H1 (cell line): ENCODE measurements at regions not wholly inside any gene's neighbourhood (a gene's known extent, or its start where the extent isn't known, plus 50 kb on each side); places are given as distances from the start of the nearest gene placed in this dataset.

Source experiments
- CTCF ChIA-PET: fragments of 300-600 bp; sonication (Branson Sonifier 250); formaldehyde crosslinking; loops from one replicate; lab custom pipeline; 2021; ENCODE audit not compliant: partially characterized antibody; lab: Charles Lee
- POLR2A ChIA-PET: fragments of 300-600 bp; sonication (Branson Sonifier 250); formaldehyde crosslinking; loops from one replicate; lab custom pipeline; 2021; ENCODE audit warnings: inconsistent platforms; ENCODE audit not compliant: partially characterized antibody; lab: Charles Lee
- DNase-seq, 2 experiments: peaks; one replicate each; pipeline versions ENCODE4 v3.0.0 to v3.0.0-alpha.2; 2010 to 2022; ENCODE audit warnings: low spot score in 2 of 2, low read depth in 1 of 2, mixed read lengths in 1 of 2
- FAIRE-seq: peaks from 2 replicates; lab custom pipeline; 2011; peaks lifted over from hg19 to GRCh38; lab: Jason Lieb, UNC
- H2AFZ ChIP-seq: 2 replicates; pipeline ENCODE4 v1.8.1; 2012; ENCODE audit warnings: low read length, inconsistent platforms
- H2AK5ac ChIP-seq: 2 replicates; pipeline ENCODE4 v1.6.1; 2013; ENCODE audit warnings: low read depth, low read length
- H2BK120ac ChIP-seq: replicated peaks from 2 replicates; pipeline ENCODE3; 2013; ENCODE audit warnings: low read depth, low read length, inconsistent platforms
- H2BK12ac ChIP-seq: 2 replicates; pipeline ENCODE4 v1.6.1; 2013; ENCODE audit warnings: low read depth, low read length
- H2BK15ac ChIP-seq: 2 replicates; pipeline ENCODE4 v1.6.1; 2013; ENCODE audit warnings: low read length
- H2BK20ac ChIP-seq: 2 replicates; pipeline ENCODE4 v1.6.1; 2013; ENCODE audit warnings: low read length
- H2BK5ac ChIP-seq: 2 replicates; pipeline ENCODE4 v1.6.1; 2013; ENCODE audit warnings: low read depth, low read length
- H3K14ac ChIP-seq: 2 replicates; pipeline ENCODE4 v1.6.1; 2013; ENCODE audit warnings: inconsistent platforms; ENCODE audit not compliant: insufficient read length
- H3K18ac ChIP-seq: 2 replicates; pipeline ENCODE4 v1.6.1; 2013; ENCODE audit warnings: low read length; ENCODE audit errors: extremely low read depth
- H3K23ac ChIP-seq: 2 replicates; pipeline ENCODE4 v1.6.1; 2013; ENCODE audit warnings: inconsistent platforms; ENCODE audit not compliant: insufficient read length
- H3K23me2 ChIP-seq: 2 replicates; pipeline ENCODE4 v1.6.1; 2013; ENCODE audit warnings: low read depth, low read length
- H3K27ac ChIP-seq: 2 replicates; pipeline ENCODE4 v1.6.1; 2011; ENCODE audit warnings: low read depth, low read length, inconsistent platforms
- H3K27me3 ChIP-seq, 4 experiments: replicated peaks in 1 of 4; 1 replicate in 1 of 4; 2 replicates in 3 of 4; pipeline versions ENCODE4 v1.6.1 to v1.8.1; 2011 to 2013; ENCODE audit warnings: low read length in 3 of 4, mild to moderate bottlenecking in 3 of 4, inconsistent platforms in 2 of 4, mixed read lengths in 2 of 4, moderate library complexity in 1 of 4; ENCODE audit not compliant: control insufficient read depth in 3 of 4, insufficient read depth in 3 of 4; ENCODE audit errors: extremely low read depth in 1 of 4
- H3K36me3 ChIP-seq, 4 experiments: 2 replicates each; pipeline versions ENCODE4 v1.6.1 to v1.8.1; 2011 to 2013; ENCODE audit warnings: mild to moderate bottlenecking in 4 of 4, low read length in 3 of 4, moderate library complexity in 2 of 4, control low read depth in 1 of 4, inconsistent platforms in 1 of 4; ENCODE audit not compliant: insufficient read depth in 4 of 4, control insufficient read depth in 2 of 4
- H3K4ac ChIP-seq: replicated peaks from 2 replicates; pipeline ENCODE3; 2013; ENCODE audit warnings: low read length, low read depth, mixed read lengths, inconsistent platforms; ENCODE audit not compliant: insufficient read length
- H3K4me1 ChIP-seq, 4 experiments: replicated peaks in 1 of 4; 1 replicate in 1 of 4; 2 replicates in 3 of 4; pipeline versions ENCODE4 v1.6.1 to v1.8.1; 2011 to 2013; ENCODE audit warnings: low read length in 3 of 4, inconsistent platforms in 2 of 4, mixed read lengths in 1 of 4; ENCODE audit not compliant: insufficient read depth in 4 of 4, control insufficient read depth in 3 of 4
- H3K4me2 ChIP-seq, 2 experiments: 2 replicates each; pipeline versions ENCODE4 v1.6.1 to v1.8.1; 2011 to 2013; ENCODE audit warnings: low read depth in 2 of 2, low read length in 2 of 2, control low read depth in 1 of 2, inconsistent platforms in 1 of 2, mild to moderate bottlenecking in 1 of 2; ENCODE audit not compliant: insufficient read depth in 1 of 2
- H3K4me3 ChIP-seq, 4 experiments: fragments of 200-600, 300-600 bp in 1 of 4; sonication (generic), shearing (Covaris generic), sonication (Bioruptor Twin) in 1 of 4; 2 replicates each; pipeline versions ENCODE4 v1.5.1 to v1.8.1; 2011 to 2016; ENCODE audit warnings: low read length in 4 of 4, low read depth in 3 of 4, control low read depth in 2 of 4, inconsistent platforms in 2 of 4, mild to moderate bottlenecking in 2 of 4, mixed read lengths in 1 of 4, moderate library complexity in 1 of 4; ENCODE audit not compliant: insufficient read depth in 2 of 4; ENCODE audit errors: extremely low read depth in 1 of 4
- H3K56ac ChIP-seq: replicated peaks from 2 replicates; pipeline ENCODE3; 2013; ENCODE audit warnings: low read depth, mild to moderate bottlenecking, mixed read lengths, low read length, inconsistent platforms; ENCODE audit not compliant: insufficient read length
- H3K79me1 ChIP-seq: 2 replicates; pipeline ENCODE4 v1.6.1; 2013; ENCODE audit warnings: low read depth, low read length, control low read depth
- H3K79me2 ChIP-seq, 2 experiments: 2 replicates each; pipeline versions ENCODE4 v1.6.1 to v1.8.1; 2012 to 2013; ENCODE audit warnings: low read length in 2 of 2, mild to moderate bottlenecking in 2 of 2, inconsistent platforms in 1 of 2; ENCODE audit not compliant: insufficient read depth in 2 of 2, control insufficient read depth in 1 of 2
- H3K9ac ChIP-seq, 4 experiments: replicated peaks in 1 of 4; 1 replicate in 1 of 4; 2 replicates in 3 of 4; pipeline versions ENCODE4 v1.6.1 to v1.8.1; 2011 to 2013; ENCODE audit warnings: low read depth in 3 of 4, low read length in 3 of 4, control low read depth in 2 of 4, mild to moderate bottlenecking in 2 of 4, moderate library complexity in 2 of 4, inconsistent platforms in 1 of 4; ENCODE audit errors: extremely low read depth in 1 of 4
- H3K9me3 ChIP-seq, 2 experiments: 2 replicates each; pipeline versions ENCODE4 v1.6.1 to v1.8.1; 2012 to 2013; ENCODE audit warnings: mild to moderate bottlenecking in 2 of 2, moderate library complexity in 2 of 2, control low read depth in 1 of 2, inconsistent platforms in 1 of 2, low read depth in 1 of 2, low read length in 1 of 2, mixed read lengths in 1 of 2; ENCODE audit not compliant: insufficient read depth in 2 of 2
- H4K20me1 ChIP-seq, 2 experiments: replicated peaks in 1 of 2; 2 replicates each; pipeline versions ENCODE3 to v1.8.1; 2011 to 2013; ENCODE audit warnings: inconsistent platforms in 2 of 2, low read length in 2 of 2, mild to moderate bottlenecking in 1 of 2; ENCODE audit not compliant: insufficient read depth in 2 of 2, control insufficient read depth in 1 of 2
- H4K5ac ChIP-seq: 2 replicates; pipeline ENCODE4 v1.6.1; 2013; ENCODE audit warnings: low read length, low read depth, mixed read lengths, inconsistent platforms; ENCODE audit not compliant: insufficient read length
- H4K8ac ChIP-seq: 2 replicates; pipeline ENCODE4 v1.8.0; 2013; ENCODE audit warnings: mild to moderate bottlenecking, moderate library complexity, low read length, inconsistent platforms; ENCODE audit not compliant: insufficient read depth; ENCODE audit errors: extremely low read depth
- H4K91ac ChIP-seq: replicated peaks from 2 replicates; pipeline ENCODE3; 2013; ENCODE audit warnings: low read length, mixed read lengths, inconsistent platforms; ENCODE audit not compliant: insufficient read length
- BRCA1 ChIP-seq: IDR thresholded peaks from 2 replicates; pipeline ENCODE4 v1.6.1; 2012; ENCODE audit warnings: low read depth, low read length, improper control_type of control experiment
- EGR1 ChIP-seq: IDR thresholded peaks from 2 replicates; pipeline ENCODE4 v1.6.1; 2011; ENCODE audit warnings: low read depth, low read length, borderline replicate concordance
- MAFK ChIP-seq: IDR thresholded peaks from 2 replicates; pipeline ENCODE4 v1.6.1; 2012; ENCODE audit warnings: low read depth, mild to moderate bottlenecking, improper control_type of control experiment, low read length
- RNF2 ChIP-seq: fragments of 200-900, 300-1000 bp; sonication (generic); IDR thresholded peaks from 2 replicates; pipeline ENCODE4 v1.7.1; 2016; ENCODE audit warnings: borderline replicate concordance, low read depth, mild to moderate bottlenecking, antibody characterized with exemption, low read length; ENCODE audit not compliant: poor library complexity, severe bottlenecking; ENCODE audit errors: missing control alignments
- RXRA ChIP-seq: IDR thresholded peaks from 2 replicates; pipeline ENCODE4 v1.6.1; 2011; ENCODE audit warnings: low read depth, mild to moderate bottlenecking, low read length, moderate library complexity; ENCODE audit not compliant: insufficient read depth
- SAP30 ChIP-seq: fragments of 300-600 bp; sonication (generic); IDR thresholded peaks from 2 replicates; pipeline ENCODE4 v1.7.1; 2012; ENCODE audit warnings: low read length, moderate library complexity, mild to moderate bottlenecking, inconsistent platforms; ENCODE audit not compliant: insufficient read depth, insufficient replicate concordance
- SIRT6 ChIP-seq: IDR thresholded peaks from one replicate; pipeline ENCODE4 v1.7.1; 2012; ENCODE audit warnings: low read length, inconsistent platforms
- SP1 ChIP-seq: IDR thresholded peaks from 2 replicates; pipeline ENCODE4 v1.6.1; 2011; ENCODE audit warnings: low read depth, low read length
- TAF1 ChIP-seq: IDR thresholded peaks from 2 replicates; pipeline ENCODE4 v1.6.1; 2011; ENCODE audit warnings: mild to moderate bottlenecking, low read depth, low read length
- TBP ChIP-seq: IDR thresholded peaks from 2 replicates; pipeline ENCODE4 v1.6.1; 2011; ENCODE audit warnings: low read depth, low read length, improper control_type of control experiment
- ZNF274 ChIP-seq: IDR thresholded peaks from 2 replicates; pipeline ENCODE4 v1.7.0; 2012; ENCODE audit warnings: low read length, borderline replicate concordance; ENCODE audit errors: extremely low read depth
- WGBS, 2 experiments: shearing (Covaris generic) in 1 of 2; methylation state at CpG; one replicate each; pipeline versions ENCODE4 v1.1.6 to v1.1.7; 2013 to 2015; ENCODE audit warnings: low lambda C conversion rate in 2 of 2, mixed read lengths in 2 of 2, inconsistent platforms in 1 of 2, low coverage in 1 of 2, missing lambda C conversion rate in 1 of 2; ENCODE audit not compliant: insufficient replicate concordance in 2 of 2, insufficient coverage in 1 of 2, insufficient read length in 1 of 2; ENCODE audit errors: extremely low coverage in 1 of 2, missing lambda C conversion rate in 1 of 2; 5-methylcytosine and 5-hydroxymethylcytosine counted together
- TF ChIP-seq, protein P1 (sequence below): IDR thresholded peaks from 2 replicates; pipeline ENCODE4 v1.6.1; 2012; ENCODE audit warnings: low read length, inconsistent platforms
- TF ChIP-seq, protein P2 (sequence below): IDR thresholded peaks from 2 replicates; pipeline ENCODE4 v1.6.1; 2012; ENCODE audit warnings: inconsistent platforms

DNA sequence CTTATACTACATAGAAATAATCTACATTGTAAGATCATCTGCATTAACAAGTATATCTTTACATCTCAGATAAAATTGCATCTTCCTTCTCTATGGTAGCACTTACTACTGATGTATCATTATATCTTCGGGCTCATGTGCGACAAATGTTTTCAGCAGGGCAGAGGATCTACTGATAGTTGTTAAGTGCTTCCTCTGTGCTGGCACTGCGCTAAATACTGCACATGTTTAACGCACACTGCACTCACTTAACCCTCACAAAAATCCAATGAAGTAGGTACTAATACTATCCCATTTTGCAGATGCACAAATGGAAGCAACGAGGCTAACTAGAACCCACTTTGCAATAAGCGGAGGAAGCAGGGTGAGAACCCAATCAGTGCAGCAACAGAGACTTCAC lies 75.6 kb upstream of the USP25 start:
- no peaks in the 10 kb centered on the region for H3K79me1 ChIP-seq
- H2BK12ac ChIP-seq = no peak overlapping the region
- H3K23ac ChIP-seq = no peak overlapping the region
- H4K5ac ChIP-seq = no peak overlapping the region
- H4K20me1 ChIP-seq = no peaks in the 10 kb centered on the region
- no peak overlapping the region for H3K18ac ChIP-seq
- no peak overlapping the region for H4K8ac ChIP-seq
- POLR2A ChIA-PET = no interaction called here
- H2BK15ac ChIP-seq = no peak overlapping the region
- no peaks in the 10 kb centered on the region for H3K9me3 ChIP-seq
- no peak for DNase-seq
- CTCF ChIA-PET = no interaction called here
- H2BK5ac ChIP-seq = no peak overlapping the region
- H3K4me3 ChIP-seq = no peak overlapping the region
- H2BK120ac ChIP-seq = no peak overlapping the region
- FAIRE-seq = no peak
- H3K4me1 ChIP-seq = no peaks in the 10 kb centered on the region
- no peak overlapping the region for H2BK20ac ChIP-seq
- no peak overlapping the region for H3K56ac ChIP-seq
- H3K27me3 ChIP-seq = no peaks in the 10 kb centered on the region
- H4K91ac ChIP-seq = no peak overlapping the region
- H3K4ac ChIP-seq = no peak overlapping the region
- WGBS, 2 experiments = 92% methylated on average over 6 of the region's 6 CpGs; no CpG with 5 or more reads in 1 of the 2 experiments
- no peak overlapping the region for H2AFZ ChIP-seq
- H2AK5ac ChIP-seq = no peak overlapping the region
- no peak overlapping the region for H3K27ac ChIP-seq
- TF ChIP-seq SAP30 = no peak
- TF ChIP-seq SIRT6 = no peak
- TF ChIP-seq EGR1 = no peak
- no peak for TF ChIP-seq SP1
- TF ChIP-seq TAF1 = no peak
- TF ChIP-seq TBP = no peak
- TF ChIP-seq RXRA = no peak
- no peak for TF ChIP-seq ZNF274
- TF ChIP-seq, protein P1, sequence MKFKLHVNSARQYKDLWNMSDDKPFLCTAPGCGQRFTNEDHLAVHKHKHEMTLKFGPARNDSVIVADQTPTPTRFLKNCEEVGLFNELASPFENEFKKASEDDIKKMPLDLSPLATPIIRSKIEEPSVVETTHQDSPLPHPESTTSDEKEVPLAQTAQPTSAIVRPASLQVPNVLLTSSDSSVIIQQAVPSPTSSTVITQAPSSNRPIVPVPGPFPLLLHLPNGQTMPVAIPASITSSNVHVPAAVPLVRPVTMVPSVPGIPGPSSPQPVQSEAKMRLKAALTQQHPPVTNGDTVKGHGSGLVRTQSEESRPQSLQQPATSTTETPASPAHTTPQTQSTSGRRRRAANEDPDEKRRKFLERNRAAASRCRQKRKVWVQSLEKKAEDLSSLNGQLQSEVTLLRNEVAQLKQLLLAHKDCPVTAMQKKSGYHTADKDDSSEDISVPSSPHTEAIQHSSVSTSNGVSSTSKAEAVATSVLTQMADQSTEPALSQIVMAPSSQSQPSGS = no peak
- TF ChIP-seq RNF2 = no peak
- no peak for TF ChIP-seq MAFK
- TF ChIP-seq, protein P2, sequence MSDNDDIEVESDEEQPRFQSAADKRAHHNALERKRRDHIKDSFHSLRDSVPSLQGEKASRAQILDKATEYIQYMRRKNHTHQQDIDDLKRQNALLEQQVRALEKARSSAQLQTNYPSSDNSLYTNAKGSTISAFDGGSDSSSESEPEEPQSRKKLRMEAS = no peak
- no peak for TF ChIP-seq BRCA1
- no peaks in the 10 kb centered on the region for H3K23me2 ChIP-seq
- no peak overlapping the region for H3K4me2 ChIP-seq
- no peaks in the 10 kb centered on the region for H3K79me2 ChIP-seq
- no peak overlapping the region for H3K9ac ChIP-seq
- no peak overlapping the region for H3K14ac ChIP-seq
- no peaks in the 10 kb centered on the region for H3K36me3 ChIP-seq
